Hematopoietic multipotent progenitor cell treated with erythropoietin and hydrocortisone succinate and interleukin-3 and kit ligand, for 17 days (in vitro differentiated cells): ENCODE measurements at regions not wholly inside any gene's neighbourhood (a gene's known extent, or its start where the extent isn't known, plus 50 kb on each side); places are given as distances from the start of the nearest gene placed in this dataset.
"Not testable (repeated sequence)": the region's sequence is repeated elsewhere in the genome, so short reads cannot be mapped to it uniquely, and the experiment has no call there.

Experiments
- DNase-seq: peaks from one replicate; pipeline ENCODE4 v3.0.0-alpha.2; 2015; ENCODE audit warnings: low spot score

- no peak for DNase-seq
Observed at GRCh38 chr1:192476802-192477298, 98.7 kb upstream of the RGS1 start.

GRCh38 chr1:192477630-192478029 lies 97.9 kb upstream of the RGS1 start:
- DNase-seq, result no peak

GRCh38 chr1:192485692-192486436 lies 89.7 kb upstream of the RGS1 start:
- DNase-seq, result no peak

GRCh38 chr1:192488058-192488457 lies 87.5 kb upstream of the RGS1 start:
- no peak for DNase-seq

GRCh38 chr1:192489047-192489446 lies 86.5 kb upstream of the RGS1 start:
- DNase-seq, result no peak

GRCh38 chr1:192489748-192490147 lies 85.8 kb upstream of the RGS1 start:
- no peak for DNase-seq

GRCh38 chr1:192491804-192492554 lies 83.6 kb upstream of the RGS1 start:
- no peak for DNase-seq

- DNase-seq, result no peak
Observed at GRCh38 chr1:192493584-192493983, 82.0 kb upstream of the RGS1 start.

GRCh38 chr1:192496369-192497056 lies 79.1 kb upstream of the RGS1 start:
- no peak for DNase-seq

- DNase-seq, result no peak
Observed at GRCh38 chr1:192497214-192497794, 78.3 kb upstream of the RGS1 start.

- DNase-seq, result not testable (repeated sequence)
Observed at GRCh38 chr1:192498092-192498491, 77.5 kb upstream of the RGS1 start.

GRCh38 chr1:192499061-192499581 lies 76.5 kb upstream of the RGS1 start:
- not testable (repeated sequence) for DNase-seq

- DNase-seq, result not testable (repeated sequence)
Observed at GRCh38 chr1:192500541-192500940, 75.0 kb upstream of the RGS1 start.

GRCh38 chr1:192506741-192507155 lies 68.8 kb upstream of the RGS1 start:
- DNase-seq, result no peak

GRCh38 chr1:192512426-192513162 lies 63.0 kb upstream of the RGS1 start:
- DNase-seq, result no peak

- DNase-seq, result no peak
Observed at GRCh38 chr1:192513196-192513595, 62.4 kb upstream of the RGS1 start.

GRCh38 chr1:192513697-192514096 lies 61.9 kb upstream of the RGS1 start:
- DNase-seq, result no peak

GRCh38 chr1:192516776-192517297 lies 58.7 kb upstream of the RGS1 start:
- DNase-seq, result no peak

GRCh38 chr1:192517716-192518355 lies 57.7 kb upstream of the RGS1 start:
- not testable (repeated sequence) for DNase-seq

GRCh38 chr1:192518700-192519099 lies 56.9 kb upstream of the RGS1 start:
- DNase-seq, result no peak

GRCh38 chr1:192521734-192522133 lies 53.8 kb upstream of the RGS1 start:
- no peak for DNase-seq
